Loucy (cell line): ENCODE measurements at regions not wholly inside any gene's neighbourhood (a gene's known extent, or its start where the extent isn't known, plus 50 kb on each side); places are given as distances from the start of the nearest gene placed in this dataset.

Experiments
- EZH2phosphoT487 ChIP-seq: fragments of 200-600 bp; IDR thresholded peaks from 2 replicates; pipeline ENCODE4 v1.6.1; 2018; ENCODE audit warnings: antibody characterized with exemption, mild to moderate bottlenecking, moderate library complexity, borderline replicate concordance
- TF ChIP-seq, protein P1 (sequence below): fragments of 200-600 bp; sonication (generic); conservative IDR thresholded peaks from 2 replicates; pipeline ENCODE4 v1.5.1; 2014; ENCODE audit warnings: mild to moderate bottlenecking, antibody characterized with exemption, low read length

DNA sequence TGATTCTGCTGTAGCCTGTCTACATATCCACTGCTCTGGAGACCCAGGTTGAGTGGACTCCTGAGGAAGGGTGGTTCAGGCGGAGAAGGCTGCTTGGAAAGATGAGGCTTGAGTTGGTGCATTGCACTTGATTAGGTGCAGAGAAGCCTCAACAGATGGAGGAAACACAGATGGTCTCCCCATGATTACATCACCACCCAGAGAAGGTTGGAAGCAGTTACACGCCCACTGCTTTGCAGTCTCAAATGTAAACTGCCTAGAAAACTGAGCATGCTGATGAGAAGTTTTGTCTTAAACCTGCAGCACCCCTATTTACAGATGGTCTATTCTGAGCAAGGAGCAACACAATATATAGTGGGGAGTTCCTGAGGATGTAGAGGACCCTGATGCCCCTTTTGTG is 266.6 kb downstream of the PIK3R1 start:
- TF ChIP-seq, protein P1, sequence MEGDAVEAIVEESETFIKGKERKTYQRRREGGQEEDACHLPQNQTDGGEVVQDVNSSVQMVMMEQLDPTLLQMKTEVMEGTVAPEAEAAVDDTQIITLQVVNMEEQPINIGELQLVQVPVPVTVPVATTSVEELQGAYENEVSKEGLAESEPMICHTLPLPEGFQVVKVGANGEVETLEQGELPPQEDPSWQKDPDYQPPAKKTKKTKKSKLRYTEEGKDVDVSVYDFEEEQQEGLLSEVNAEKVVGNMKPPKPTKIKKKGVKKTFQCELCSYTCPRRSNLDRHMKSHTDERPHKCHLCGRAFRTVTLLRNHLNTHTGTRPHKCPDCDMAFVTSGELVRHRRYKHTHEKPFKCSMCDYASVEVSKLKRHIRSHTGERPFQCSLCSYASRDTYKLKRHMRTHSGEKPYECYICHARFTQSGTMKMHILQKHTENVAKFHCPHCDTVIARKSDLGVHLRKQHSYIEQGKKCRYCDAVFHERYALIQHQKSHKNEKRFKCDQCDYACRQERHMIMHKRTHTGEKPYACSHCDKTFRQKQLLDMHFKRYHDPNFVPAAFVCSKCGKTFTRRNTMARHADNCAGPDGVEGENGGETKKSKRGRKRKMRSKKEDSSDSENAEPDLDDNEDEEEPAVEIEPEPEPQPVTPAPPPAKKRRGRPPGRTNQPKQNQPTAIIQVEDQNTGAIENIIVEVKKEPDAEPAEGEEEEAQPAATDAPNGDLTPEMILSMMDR = no peak
- TF ChIP-seq EZH2phosphoT487 = no peak
